ENCODE measurements at regions not wholly inside any gene's neighbourhood (a gene's known extent, or its start where the extent isn't known, plus 50 kb on each side); places are given as distances from the start of the nearest gene placed in this dataset.

DNA sequence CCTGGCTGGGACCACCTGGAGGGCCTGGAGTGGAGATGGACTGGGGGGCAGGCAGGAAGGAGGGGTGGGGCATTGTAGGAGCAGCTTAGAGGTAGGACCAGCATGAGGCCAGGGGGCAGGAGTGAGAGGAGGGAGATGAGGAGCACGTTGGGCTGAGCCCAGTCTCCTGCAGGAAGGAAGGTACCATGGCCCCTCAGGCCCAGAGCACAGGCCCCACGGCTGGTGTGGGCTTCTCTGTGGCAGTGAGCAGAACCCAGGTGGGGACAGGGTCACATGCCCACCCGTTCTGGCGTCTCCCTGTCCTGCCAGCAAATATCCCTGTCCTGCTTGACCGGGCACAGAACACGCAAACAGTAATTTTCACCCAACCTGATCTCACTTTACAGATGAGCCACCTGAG, 141.8 kb downstream of the ENGASE start:
- peaks cover 83% of the 10 kb centered on the region for H3K27me3 ChIP-seq

DNA sequence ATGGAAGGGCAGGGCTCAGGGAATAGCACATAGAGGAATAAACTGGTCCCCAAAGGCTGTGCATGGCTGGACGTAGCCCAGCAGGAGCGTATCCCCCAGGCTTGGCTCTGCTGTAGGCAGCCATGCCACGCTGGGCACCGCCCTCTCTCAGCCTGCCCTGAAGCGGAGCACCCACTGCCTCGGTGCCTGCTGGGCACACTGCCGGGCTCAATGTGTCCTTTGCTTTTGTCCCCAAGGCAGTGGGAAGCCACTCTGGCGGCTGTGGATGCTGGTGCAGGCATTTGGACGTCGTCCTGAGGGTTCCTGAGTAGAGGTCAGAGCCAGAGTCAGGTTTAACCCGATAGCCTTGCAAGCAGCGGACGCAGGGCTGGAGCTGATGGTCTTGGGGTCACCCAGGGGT, 141.0 kb downstream of the ENGASE start:
- Histone ChIP-seq H3K27me3 (peaks cover 83% of the 10 kb centered on the region), H3K36me3 (no peaks in the 10 kb centered on the region), H3K4me3 (no peak overlapping the region), H3K4me1 (no peaks in the 10 kb centered on the region), H3K9me3 (replicated peaks) (no peaks in the 10 kb centered on the region), H3K27ac (no peak overlapping the region)
- DNase-seq = no peak

More for the DNA sequence above, 141.8 kb downstream of the ENGASE start:
- H3K4me1 ChIP-seq = no peaks in the 10 kb centered on the region
- no peak for DNase-seq
- H3K4me3 ChIP-seq = no peak overlapping the region
- H3K36me3 ChIP-seq = no peaks in the 10 kb centered on the region
- H3K27ac ChIP-seq = no peak overlapping the region
- H3K9me3 ChIP-seq (replicated peaks) = no peaks in the 10 kb centered on the region

DNA sequence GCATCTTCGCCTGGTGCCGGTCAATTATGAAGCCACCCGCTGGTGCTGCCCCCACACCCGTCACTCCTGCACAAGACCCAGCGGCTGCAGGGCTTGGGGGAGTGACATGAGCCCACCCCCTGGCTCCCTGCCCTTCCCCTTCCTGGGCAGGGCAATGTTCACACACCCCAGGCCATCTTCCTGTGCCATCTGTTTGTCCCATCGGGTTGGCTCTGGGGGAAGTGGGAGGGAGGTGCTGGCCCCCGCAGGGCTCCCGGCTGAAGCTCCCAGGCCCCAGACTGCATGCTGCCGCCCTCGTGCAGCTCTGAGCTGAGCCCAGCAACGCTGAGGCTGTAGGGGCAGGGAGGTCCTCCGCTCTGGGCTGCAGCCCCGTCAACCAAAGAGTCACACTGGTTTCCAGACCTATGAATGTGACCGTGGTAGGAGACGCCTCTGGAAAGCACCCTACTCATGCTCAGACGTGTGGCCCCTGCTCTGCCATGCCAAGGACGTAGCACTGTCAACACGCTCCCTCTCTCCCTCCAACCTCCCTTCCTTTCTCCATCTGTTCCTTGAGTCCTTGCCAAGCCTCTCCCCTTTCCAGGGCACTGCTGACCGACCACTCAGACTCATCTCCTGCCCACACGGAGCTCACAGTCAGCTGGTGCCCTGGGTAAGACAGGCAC, 140.4 kb downstream of the ENGASE start:
- peaks cover 83% of the 10 kb centered on the region for H3K27me3 ChIP-seq
- no peak for DNase-seq
- H3K27ac ChIP-seq = no peak overlapping the region
- H3K36me3 ChIP-seq = no peaks in the 10 kb centered on the region
- no peak overlapping the region for H3K4me3 ChIP-seq
- H3K4me1 ChIP-seq = no peaks in the 10 kb centered on the region
- H3K9me3 ChIP-seq (replicated peaks) = no peaks in the 10 kb centered on the region

DNA sequence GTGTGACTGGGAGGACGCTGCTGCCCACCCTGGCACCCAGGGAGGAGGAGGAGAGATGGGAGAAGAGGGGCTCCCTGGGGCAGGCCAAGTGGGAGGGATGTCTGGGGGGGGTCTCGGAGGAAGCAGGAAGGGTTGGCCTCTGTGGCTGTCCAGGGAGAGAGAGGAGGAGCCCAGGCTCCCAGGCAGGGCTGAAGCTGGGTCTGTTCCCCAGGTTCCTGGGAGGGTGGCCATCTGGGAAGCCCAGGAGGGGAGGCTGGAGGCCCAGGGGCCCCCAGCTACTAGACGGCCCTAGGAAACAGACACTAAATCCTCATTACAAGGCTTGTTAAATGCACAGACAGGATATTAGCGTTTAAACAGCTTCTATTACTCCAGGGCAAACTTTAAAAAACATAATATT, 139.8 kb downstream of the ENGASE start:
- Histone ChIP-seq H3K27ac (no peak overlapping the region), H3K4me3 (no peak overlapping the region), H3K4me1 (no peaks in the 10 kb centered on the region), H3K27me3 (peaks cover 90% of the 10 kb centered on the region), H3K9me3 (replicated peaks) (no peaks in the 10 kb centered on the region), H3K36me3 (no peaks in the 10 kb centered on the region)
- DNase-seq = no peak

DNA sequence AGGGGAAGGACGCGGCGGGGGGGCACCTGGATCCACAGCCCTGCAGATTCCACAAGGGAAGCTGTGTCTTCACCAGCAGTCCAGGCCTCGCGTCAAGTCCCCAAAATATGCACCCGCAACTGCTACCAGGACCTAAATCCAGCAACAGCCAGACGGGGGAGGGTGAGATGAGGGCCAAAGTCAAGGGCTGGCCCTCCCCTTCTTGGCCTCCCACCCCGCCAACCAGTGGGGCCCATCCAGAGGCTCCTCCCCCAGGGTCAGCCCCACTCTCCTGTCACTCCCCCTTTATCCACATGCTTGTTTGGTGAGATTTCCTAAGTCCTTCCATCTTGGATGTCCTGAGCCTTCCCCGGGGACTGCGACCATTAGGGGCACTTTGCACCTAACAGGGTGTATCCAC, 138.7 kb downstream of the ENGASE start:
- H3K27ac ChIP-seq = no peak overlapping the region
- H3K9me3 ChIP-seq (replicated peaks) = no peaks in the 10 kb centered on the region
- no peak overlapping the region for H3K4me3 ChIP-seq
- no peaks in the 10 kb centered on the region for H3K36me3 ChIP-seq
- peaks cover 93% of the 10 kb centered on the region for H3K27me3 ChIP-seq
- no peaks in the 10 kb centered on the region for H3K4me1 ChIP-seq
- DNase-seq = no peak

DNA sequence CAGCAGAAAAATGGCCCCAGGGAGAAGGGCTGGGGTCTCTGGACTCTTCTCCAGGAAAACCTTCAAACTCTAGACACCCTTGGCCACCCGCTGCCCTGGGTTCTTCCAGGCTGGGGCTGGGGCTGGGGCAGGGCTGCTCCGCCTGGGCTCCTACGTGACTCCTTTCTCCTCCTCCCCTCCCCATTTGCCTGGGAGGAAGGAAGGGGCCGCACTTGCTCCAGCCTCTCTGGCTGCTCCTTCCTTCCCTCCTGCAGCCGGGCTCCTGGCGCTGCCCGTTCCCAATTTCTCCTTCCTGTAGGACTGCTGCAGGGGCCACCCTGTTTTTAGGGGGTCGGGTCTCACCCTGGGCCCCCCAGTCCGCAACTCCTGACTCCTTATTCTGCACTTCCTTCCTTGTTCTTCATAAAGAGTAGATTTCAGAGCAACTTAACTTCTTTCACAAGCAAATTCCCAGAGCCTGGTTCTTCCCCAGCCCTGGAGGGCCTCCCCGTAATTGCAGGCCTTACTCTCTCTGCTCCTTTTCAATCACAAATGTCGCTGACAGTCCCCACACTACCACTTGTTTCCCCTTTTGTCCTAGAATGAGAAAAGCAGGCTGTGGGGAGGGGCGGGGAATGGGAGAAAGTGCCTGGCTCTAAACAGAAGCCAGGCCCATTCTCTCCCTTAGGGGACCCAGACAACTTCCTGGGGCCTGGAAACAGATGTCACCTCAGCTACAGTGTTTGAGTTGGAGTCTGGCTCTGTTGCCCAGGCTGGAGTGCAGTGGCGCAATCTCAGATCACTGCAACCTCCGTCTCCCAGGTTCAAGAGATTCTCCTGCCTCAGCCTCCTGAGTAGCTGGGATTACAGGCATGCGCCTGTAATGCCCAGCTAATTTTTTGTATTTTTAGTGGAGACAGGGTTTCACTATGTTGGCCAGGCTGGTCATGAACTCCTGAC, 137.8 kb downstream of the ENGASE start:
- no peak for DNase-seq
- Histone ChIP-seq H3K27ac (no peak overlapping the region), H3K4me3 (no peak overlapping the region), H3K27me3 (peaks cover 92% of the 10 kb centered on the region), H3K9me3 (replicated peaks) (no peaks in the 10 kb centered on the region), H3K36me3 (no peaks in the 10 kb centered on the region), H3K4me1 (no peaks in the 10 kb centered on the region)

DNA sequence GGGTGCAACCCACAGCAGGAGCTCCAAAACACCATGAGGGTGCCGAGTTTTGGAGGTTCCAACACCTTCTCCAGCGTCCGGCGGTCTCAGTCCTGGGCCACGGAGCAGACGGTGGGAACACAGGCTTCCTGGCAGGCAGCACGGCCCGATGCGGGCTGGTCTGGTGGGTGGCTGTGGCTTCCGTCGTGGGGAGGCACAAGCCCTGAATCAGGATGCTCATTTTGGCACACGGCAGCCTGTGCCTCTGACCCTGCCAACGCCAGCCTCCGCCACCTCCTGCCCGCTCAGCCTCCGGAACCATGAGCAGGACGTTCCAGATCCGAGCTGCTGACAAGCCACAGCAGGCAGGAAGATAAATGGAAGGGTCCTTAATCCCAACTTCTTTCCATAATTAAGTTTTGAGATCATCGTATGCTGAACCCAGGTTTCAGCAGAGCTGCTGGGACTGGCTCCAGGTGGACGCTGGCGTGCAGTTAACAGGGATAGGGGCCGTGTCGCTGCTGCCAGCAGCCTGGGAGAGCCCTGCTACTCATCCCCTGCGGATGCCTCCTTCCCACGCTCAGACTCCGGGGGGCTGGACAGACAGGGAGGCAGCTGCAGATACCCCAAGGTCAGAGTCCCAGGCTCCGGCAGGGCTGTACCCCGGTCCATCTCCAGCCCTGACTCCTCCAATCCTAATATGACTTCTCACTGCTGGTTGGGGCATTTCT, 136.6 kb downstream of the ENGASE start:
- H3K27me3 ChIP-seq = peaks cover 87% of the 10 kb centered on the region

DNA sequence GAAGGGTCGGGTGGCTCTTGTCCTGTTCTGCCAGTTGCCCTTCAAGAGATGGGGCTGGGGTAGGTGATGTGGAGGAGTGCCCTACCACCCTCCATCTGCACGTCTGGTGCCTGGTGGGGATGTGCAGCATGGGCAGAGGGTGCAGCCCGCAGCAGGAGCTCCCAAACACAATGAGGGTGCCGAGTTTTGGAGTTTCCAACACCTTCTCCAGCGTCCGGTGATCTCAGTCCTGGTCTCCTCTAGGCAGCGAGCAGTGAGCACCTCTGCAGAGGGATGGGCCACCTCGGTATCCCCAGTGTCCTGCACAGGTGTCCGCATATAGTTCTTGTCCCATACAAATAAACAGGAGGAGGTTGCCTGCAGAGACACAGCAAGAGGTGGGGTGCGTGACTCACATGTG, 136.0 kb downstream of the ENGASE start:
- Histone ChIP-seq H3K4me1 (no peaks in the 10 kb centered on the region), H3K9me3 (replicated peaks) (no peaks in the 10 kb centered on the region), H3K27me3 (peaks cover 82% of the 10 kb centered on the region), H3K36me3 (no peaks in the 10 kb centered on the region), H3K27ac (no peak overlapping the region), H3K4me3 (no peak overlapping the region)
- no peak for DNase-seq

More for the DNA sequence above, 136.6 kb downstream of the ENGASE start:
- no peak for DNase-seq
- no peaks in the 10 kb centered on the region for H3K4me1 ChIP-seq
- H3K4me3 ChIP-seq = no peak overlapping the region
- no peak overlapping the region for H3K27ac ChIP-seq
- H3K36me3 ChIP-seq = no peaks in the 10 kb centered on the region
- no peaks in the 10 kb centered on the region for H3K9me3 ChIP-seq (replicated peaks)

DNA sequence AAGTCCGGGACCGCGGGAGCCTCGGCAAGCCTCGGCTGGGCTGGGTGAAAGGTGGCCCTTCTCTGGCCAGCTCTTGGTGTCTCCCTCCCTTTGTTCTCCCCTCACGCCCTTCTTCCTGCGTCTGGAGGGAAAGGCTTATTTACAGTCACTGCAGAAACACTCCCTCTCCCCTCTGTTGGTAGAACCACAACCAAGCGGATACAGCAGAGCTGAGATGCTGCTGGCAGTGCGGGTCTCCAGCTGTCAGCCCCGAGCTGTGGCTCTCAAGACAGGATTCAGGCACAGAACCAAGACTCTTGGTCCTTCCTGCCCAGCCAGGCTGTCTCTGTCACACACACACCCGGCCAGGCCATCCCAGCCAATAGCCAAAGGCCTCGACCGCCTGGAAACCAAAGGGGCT, 133.3 kb downstream of the ENGASE start:
- Histone ChIP-seq H3K27me3 (peaks cover 57% of the 10 kb centered on the region), H3K27ac (no peak overlapping the region)

DNA sequence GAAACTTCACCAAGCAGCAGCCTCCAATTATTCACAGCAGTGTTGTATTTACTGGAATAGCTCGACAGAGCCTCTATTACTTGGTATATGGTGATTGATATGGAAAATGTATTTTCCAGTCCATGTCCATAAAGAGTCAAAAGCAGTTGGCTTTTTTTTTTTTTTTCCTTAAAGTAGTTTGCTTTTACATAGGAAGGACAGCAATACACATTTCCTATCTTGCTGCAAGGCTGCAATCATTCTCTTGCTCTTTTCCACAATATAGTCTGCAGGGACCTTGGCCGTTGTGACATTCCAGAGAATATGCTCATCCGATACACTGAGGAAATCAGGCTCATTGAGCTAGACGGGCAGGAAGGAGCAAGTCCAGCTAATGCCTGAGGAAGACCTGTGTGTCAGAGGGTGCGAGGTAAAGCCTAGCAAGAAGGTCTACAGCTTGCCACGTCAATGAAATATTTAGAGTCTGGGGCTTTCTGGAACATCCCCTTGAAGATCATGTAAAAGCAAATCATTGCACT, 131.1 kb downstream of the ENGASE start:
- Histone ChIP-seq H3K27me3 (peaks cover 34% of the 10 kb centered on the region), H3K27ac (no peak overlapping the region), H3K4me1 (peaks cover 23% of the 10 kb centered on the region), H3K4me3 (no peak overlapping the region), H3K36me3 (no peaks in the 10 kb centered on the region), H3K9me3 (replicated peaks) (no peaks in the 10 kb centered on the region)
- DNase-seq = no peak

More for the DNA sequence above, 133.3 kb downstream of the ENGASE start:
- Histone ChIP-seq H3K4me3 (no peak overlapping the region), H3K9me3 (replicated peaks) (no peaks in the 10 kb centered on the region), H3K4me1 (peaks cover 1% of the 10 kb centered on the region), H3K36me3 (no peaks in the 10 kb centered on the region)
- DNase-seq = no peak

DNA sequence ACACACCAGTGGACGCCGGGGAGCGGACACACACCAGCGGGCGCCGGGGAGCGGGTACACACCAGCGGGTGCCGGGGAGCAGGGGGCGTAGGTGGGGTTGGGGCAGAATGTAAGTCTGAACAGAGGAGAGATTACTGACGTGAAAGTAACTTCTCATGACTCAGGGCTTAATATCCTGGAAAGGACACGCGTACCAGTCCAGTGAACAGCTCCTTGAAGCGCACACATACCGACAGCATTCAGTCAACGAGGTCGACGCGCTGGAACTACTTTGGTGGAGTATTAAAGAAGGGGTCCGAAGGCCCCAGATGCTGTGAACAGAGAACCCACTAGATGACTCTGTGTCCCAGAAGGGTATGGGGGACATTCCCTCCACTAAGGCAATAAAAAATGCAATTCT, 129.6 kb downstream of the ENGASE start:
- H3K4me1 ChIP-seq = peaks cover 27% of the 10 kb centered on the region
- no peak for DNase-seq
- no peaks in the 10 kb centered on the region for H3K36me3 ChIP-seq
- H3K9me3 ChIP-seq (replicated peaks) = no peaks in the 10 kb centered on the region
- peaks cover 20% of the 10 kb centered on the region for H3K27me3 ChIP-seq
- H3K27ac ChIP-seq = no peak overlapping the region
- no peak overlapping the region for H3K4me3 ChIP-seq

DNA sequence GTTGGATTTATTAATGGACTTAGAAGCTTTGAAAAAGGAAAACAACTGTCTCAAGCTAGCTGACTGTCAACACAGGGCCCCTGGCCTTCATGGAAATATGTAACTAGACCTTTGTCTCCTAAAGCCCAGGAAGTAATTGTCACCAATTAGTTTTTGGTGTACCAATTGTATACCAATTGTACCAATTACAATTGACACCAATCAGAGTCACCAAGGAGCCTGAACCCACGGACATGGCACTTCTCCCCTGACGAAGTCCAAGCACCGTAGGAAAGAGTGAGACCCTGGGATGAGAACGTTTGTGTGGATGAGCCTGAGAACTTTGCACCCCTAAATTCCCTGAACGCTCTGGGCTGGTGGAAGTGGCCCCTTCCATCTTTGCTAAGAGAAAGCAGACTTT, 129.0 kb downstream of the ENGASE start:
- no peak for DNase-seq
- H3K4me3 ChIP-seq = no peak overlapping the region
- no peaks in the 10 kb centered on the region for H3K9me3 ChIP-seq (replicated peaks)
- no peak overlapping the region for H3K27ac ChIP-seq
- peaks cover 14% of the 10 kb centered on the region for H3K27me3 ChIP-seq
- H3K4me1 ChIP-seq = peaks cover 27% of the 10 kb centered on the region
- H3K36me3 ChIP-seq = no peaks in the 10 kb centered on the region

DNA sequence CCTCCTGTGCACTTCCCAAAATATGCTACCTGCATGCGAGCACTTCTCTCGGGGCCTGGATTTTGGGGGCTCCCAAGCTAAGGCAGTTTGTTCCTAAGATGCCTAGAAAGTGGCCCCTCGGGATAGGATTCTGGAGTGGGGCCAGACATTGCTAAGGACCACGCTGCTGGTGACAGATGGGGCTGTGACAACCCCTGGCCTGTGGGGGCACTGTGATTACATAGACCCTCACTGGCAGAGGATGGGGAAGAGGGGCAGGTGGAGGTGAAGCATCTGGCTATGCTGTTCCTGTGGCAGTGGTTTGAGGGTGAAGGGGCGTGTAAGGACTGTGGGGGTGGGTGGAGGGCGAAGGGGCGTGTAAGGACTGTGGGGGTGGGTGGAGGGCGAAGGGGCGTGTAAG, 128.4 kb downstream of the ENGASE start:
- Histone ChIP-seq H3K9me3 (replicated peaks) (no peaks in the 10 kb centered on the region), H3K4me1 (peaks cover 27% of the 10 kb centered on the region), H3K27ac (peak overlapping the region; percentile 59), H3K36me3 (no peaks in the 10 kb centered on the region), H3K4me3 (no peak overlapping the region), H3K27me3 (peaks cover 10% of the 10 kb centered on the region)
- DNase-seq = peak in 1 of 2 experiments; percentile 20

DNA sequence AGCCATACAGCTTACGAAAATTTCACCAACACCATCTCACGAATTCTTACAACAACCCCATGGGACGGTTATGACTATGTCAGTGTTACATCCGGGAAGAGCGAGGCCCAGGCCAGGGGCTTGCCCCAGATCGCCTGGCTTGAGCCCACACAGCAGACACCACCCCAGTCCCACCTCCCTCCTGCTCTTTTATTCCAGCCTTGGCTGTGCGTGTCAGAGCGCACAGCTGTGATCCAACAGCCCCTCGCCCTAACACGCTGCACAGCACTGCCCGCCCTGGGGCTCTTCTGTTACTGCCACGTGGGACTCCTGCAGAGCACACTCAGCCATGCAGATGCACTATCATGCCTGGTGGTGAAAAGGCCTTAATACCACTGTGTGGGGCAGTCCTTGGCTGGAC, 127.9 kb downstream of the ENGASE start:
- H3K36me3 ChIP-seq = no peaks in the 10 kb centered on the region
- H3K4me3 ChIP-seq = peak overlapping the region; percentile 5
- H3K4me1 ChIP-seq = peaks cover 27% of the 10 kb centered on the region
- peak; percentile 66 to 70 for DNase-seq
- no peaks in the 10 kb centered on the region for H3K9me3 ChIP-seq (replicated peaks)
- peak overlapping the region; percentile 59 for H3K27ac ChIP-seq
- peaks cover 8% of the 10 kb centered on the region for H3K27me3 ChIP-seq
